ENCODE measurements at regions not wholly inside any gene's neighbourhood (a gene's known extent, or its start where the extent isn't known, plus 50 kb on each side); places are given as distances from the start of the nearest gene placed in this dataset.
"Not testable (repeated sequence)": the region's sequence is repeated elsewhere in the genome, so short reads cannot be mapped to it uniquely, and the experiment has no call there.

DNA sequence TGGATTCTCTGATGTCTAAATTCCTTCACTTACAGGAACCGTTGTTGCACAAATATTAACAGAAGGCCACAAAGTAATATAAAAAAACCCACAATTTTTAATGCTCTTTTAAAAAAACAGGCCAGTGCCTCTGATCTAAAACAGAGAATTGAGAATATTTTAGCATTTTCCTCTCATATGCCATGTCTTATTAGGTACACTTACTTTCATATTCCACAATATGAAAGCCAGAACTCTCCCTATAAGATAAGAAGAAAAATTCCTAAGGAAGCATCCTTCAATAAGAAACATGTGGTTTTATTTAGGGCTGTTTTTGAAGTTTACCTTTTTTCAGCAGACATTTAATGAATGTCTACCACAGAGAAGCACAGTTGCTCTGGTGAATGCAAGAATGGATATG is 214.5 kb downstream of the FAT3 start:
- DNase-seq = no peak

DNA sequence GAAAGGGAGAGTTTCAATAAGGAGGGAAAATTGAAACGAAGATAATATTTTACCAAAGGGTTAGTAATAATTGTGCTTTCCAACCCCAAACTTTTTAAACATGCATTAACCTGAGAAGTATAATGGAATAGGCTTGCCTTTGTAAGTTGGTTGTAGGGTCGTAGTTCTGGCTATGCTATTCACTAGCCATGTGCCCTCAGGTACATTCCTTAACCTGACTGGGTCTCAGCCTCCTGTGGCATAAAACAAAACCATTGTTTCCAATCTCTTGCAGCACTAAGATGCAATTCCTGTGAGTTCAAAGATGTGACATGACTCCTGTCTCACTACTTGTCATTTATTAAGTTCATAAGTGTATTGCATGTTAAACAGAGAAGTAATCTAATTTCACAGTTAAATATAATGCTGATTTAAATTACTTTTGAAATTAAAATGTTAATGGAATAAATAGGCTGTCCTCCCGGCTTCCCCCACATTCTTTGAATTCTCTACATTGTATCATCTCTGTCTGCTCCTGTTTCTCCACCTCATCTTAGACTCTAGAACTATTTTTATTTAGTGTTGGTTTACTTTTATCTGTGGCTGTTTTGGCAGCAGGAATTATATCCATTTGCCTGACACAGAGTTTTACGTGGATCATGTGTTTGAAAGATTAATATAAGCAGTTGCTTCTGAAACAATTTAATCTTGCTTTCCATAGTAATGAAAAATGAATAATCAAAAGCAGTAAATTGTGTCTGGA is 216.3 kb downstream of the FAT3 start:
- DNase-seq = no peak

GRCh38 chr11:92441443-92441726 is 216.8 kb downstream of the FAT3 start:
- no peak for DNase-seq

GRCh38 chr11:92443199-92443598 is 218.6 kb downstream of the FAT3 start:
- DNase-seq = no peak

- no peak for DNase-seq
Measured at GRCh38 chr11:92447586-92447985, 223.0 kb downstream of the FAT3 start.

GRCh38 chr11:92449222-92449621 is 224.6 kb downstream of the FAT3 start:
- DNase-seq = no peak

GRCh38 chr11:92449780-92450179 is 225.2 kb downstream of the FAT3 start:
- DNase-seq = no peak

- DNase-seq = no peak
Measured at GRCh38 chr11:92451063-92451462, 226.4 kb downstream of the FAT3 start.

DNA sequence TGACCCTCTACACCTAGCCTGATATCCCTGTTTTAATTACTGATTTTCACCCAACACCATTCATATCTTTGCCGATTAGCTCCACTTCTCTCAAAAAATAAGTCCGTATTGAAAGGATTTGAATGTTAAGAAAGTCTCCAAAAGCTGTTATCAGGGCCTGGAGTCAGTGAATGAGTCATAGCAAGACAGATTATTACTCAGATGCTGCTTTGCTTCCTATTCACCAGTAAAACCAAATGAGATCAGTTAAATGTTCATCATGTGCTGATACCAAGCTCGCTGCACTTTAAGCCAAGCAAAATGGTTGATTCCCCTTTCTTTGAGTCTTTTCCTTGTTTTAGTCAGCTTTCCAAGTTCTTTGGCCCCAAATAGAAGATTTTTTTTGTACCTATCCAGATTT is 228.4 kb downstream of the FAT3 start:
- DNase-seq = no peak

DNA sequence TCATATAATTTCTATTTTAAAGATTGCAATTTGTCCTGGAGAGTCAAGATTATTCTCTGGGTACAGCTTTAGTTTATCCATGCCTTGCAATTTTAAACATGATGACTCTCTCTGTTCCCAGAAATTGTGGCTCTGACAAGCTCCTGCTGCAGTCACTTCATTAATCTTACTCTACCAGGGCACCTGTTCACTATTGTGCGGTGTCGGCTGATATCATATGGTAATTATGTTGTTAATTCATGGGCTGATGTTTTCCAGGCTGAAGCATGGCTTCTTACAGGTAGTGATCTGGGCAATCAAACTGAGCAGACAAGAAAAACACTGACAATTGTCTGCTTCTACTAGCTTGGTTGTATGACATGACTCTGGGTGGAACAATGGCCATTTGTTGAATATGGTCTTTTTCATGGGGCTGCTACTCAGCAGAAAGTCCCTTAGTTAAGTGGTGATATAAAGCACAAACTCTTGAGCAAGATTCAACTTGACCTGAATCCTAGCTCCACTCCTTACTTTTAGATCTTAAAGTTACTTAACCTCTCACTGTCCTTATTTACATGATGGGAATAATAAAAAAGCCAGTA is 230.7 kb downstream of the FAT3 start:
- DNase-seq = no peak

- DNase-seq = no peak
Measured at GRCh38 chr11:92457250-92457649, 232.6 kb downstream of the FAT3 start.

DNA sequence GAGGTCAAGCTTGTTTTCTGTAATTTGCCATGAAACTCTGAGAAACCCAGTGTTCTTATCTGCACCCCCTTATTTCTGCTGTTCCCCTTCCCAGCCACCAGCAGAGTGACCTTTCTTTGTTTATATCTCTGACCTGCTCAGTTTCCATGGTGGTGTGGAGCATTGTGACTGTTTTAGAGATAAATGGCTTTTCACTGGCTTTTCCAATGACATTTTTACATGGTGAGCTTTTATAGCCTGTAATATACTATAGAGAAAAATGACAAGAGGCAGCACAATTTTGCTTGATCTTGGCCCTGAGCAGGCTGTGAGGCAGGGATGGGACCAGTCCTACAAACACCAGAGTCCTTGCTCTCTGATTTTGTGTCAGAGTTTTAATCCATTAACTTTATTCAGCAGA is 233.9 kb downstream of the FAT3 start:
- no peak for DNase-seq

GRCh38 chr11:92460213-92460612 is 235.6 kb downstream of the FAT3 start:
- DNase-seq = no peak

DNA sequence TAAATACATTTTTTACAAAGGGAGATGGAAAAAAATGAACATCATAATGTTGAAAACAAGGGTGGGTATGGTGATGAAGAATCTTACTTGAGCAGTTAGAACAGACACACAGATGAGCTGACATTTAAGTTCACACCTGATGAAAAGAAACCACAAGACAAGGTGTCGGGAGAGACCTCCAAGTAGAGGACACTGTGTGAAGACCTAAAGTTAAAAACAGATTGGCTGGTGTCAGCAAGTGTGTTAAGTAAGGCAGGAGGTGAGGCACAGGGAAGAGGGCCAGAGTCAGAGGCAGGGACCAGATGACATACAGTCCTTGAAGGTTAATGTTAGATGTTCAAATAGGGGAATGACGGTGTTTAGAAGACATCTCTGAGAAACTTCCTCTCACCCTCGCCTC is 236.8 kb downstream of the FAT3 start:
- DNase-seq = no peak

GRCh38 chr11:92462821-92463220 is 238.2 kb downstream of the FAT3 start:
- DNase-seq = no peak

DNA sequence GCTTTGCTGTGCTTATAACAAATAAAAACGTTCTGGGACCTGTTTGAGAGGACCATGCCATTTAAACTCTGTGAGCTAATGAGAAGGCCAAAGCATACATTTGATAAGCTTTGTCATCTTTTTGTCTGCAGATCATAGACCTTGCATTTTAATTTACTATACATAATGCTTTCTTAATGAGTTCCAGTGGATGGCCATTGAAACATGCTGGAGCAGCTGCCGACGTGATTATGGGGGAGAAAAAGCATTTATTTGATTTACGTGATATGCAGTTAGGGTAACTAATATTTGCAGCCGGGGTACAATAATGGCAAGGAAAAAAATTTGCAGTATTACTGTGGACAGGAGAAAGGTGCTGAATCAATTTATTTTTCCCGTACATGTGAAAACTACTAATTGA is 240.2 kb downstream of the FAT3 start:
- no peak for DNase-seq

DNA sequence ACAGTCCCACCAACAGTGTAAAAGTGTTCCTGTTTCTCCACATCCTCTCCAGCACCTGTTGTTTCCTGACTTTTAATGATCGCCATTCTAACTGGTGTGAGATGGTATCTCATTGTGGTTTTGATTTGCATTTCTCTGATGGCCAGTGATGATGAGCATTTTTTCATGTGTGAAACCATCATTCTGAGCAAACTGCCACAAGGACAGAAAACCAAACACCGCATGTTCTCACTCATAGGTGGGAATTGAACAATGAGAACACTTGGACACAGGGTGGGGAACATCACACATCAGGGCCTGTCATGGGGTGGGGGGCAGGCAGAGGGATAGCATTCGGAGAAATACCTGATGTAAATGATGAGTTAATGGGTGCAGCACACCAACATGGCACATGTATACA is 240.8 kb downstream of the FAT3 start:
- not testable (repeated sequence) for DNase-seq

GRCh38 chr11:92473736-92474135 is 249.1 kb downstream of the FAT3 start:
- no peak for DNase-seq

- no peak for DNase-seq
Measured at GRCh38 chr11:92475316-92475715, 250.7 kb downstream of the FAT3 start.

DNA sequence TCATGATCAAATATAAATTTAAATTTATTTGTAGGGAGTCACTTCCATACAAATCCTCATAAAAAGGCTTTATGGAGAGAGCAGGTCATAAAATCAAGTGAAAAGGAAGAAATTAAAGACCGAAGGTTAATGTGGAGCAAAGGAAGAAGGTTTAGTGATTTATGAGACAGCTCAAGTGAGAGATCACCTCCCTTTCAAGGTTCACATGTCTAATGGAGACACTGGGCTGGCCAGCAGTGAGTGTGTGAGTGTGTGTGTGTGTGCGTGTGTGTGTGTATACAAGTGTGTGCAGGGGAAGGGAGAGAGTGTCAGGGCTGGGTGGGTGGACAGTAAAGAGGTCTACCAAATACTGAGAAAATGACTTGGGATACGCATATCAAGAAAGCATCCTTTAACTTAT is 251.2 kb downstream of the FAT3 start:
- DNase-seq = no peak

GRCh38 chr11:92477686-92478085 is 253.1 kb downstream of the FAT3 start:
- DNase-seq = no peak

GRCh38 chr11:92480499-92480898 is 255.9 kb downstream of the FAT3 start:
- no peak for DNase-seq

DNA sequence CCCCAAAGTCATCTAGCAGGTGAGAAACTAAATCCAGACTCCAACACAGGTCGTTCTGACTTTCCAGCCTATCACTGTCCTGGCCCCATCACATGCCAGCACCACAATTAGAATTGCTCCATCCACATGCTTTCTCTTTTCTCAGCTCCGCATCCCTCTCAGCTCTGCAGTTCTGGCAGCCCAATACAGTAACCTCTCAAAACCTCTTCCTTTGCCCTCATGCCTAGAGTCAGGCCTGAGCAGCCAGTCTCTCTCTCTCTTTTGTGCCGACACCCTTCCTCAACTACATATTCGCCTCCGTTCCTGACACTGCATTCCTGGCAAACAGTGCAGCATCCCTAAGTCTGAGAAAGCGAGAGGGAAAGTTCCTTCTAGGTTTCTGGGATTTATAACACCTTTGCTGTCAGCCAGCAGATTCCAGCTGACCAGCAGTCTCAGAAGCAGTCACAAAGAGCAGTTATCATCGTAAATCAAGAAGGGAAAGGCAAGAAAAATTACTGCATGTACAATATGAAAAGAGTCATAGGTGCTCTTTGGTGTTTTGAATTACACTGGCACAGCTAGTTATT is 258.0 kb downstream of the FAT3 start:
- no peak for DNase-seq

DNA sequence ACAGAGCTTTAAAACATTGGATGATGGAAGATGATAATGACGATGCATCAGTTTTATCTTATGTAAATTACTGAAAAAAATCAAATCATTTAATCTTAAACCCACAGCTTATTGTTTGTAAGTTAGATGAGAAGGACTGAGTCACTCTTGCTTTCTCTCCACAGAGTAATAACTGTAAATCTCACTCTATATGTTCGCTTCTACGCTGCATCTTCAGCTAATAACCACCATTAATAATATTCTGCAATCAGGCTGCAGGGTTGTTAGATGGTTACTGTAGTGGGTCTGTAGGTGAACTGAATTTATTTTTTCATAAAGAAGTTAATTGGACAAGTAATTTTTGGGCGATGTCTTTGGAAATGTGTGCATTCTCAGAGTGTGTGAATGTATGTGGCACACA is 260.0 kb downstream of the FAT3 start:
- no peak for DNase-seq

DNA sequence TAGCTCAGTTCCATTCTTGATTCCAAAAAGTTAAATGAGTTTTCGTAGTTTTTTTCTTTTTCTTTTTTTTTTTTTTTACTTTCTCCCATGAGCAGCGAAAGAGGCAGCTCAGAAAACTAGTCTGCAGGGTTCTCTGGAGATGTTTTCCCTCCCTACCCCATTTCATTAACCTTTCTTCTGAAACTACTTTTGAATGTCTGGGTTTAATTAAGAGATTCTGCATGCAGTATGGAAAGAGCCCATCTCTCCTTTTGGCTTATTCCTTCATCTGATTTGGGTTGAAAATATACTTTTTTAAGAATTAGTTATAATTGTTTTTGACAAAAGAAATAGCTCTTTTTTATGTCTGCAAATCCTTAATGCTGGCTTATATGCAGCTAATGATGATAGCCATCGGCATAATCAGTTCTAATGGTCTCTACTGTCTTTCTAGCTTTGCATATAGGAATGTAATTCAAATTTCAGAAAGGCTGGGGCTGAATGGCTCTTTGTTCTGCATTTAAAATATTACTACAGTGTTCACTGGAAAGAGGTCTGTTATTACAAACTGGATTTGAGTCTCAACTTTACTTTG is 265.3 kb downstream of the FAT3 start:
- no peak for DNase-seq

Measured in hematopoietic multipotent progenitor cell treated with erythropoietin and hydrocortisone succinate and interleukin-3 and kit ligand, for 4 days (in vitro differentiated cells).